SH-SY5Y (cell line): ENCODE measurements at regions not wholly inside any gene's neighbourhood (a gene's known extent, or its start where the extent isn't known, plus 50 kb on each side); places are given as distances from the start of the nearest gene placed in this dataset.

Source experiments
- GATA2 ChIP-seq: IDR thresholded peaks from 2 replicates; pipeline ENCODE4 v1.6.1; 2011; ENCODE audit warnings: mild to moderate bottlenecking, low read depth, low read length
- GATA3 ChIP-seq: IDR thresholded peaks from 2 replicates; pipeline ENCODE4 v1.6.1; 2011; ENCODE audit warnings: low read depth, mild to moderate bottlenecking, low read length, moderate library complexity

GRCh38 chr1:59238993-59239392, 57.9 kb upstream of the FGGY start:
- TF ChIP-seq GATA3 (no peak), GATA2 (no peak)
